GM19463 (cell line): ENCODE measurements at regions not wholly inside any gene's neighbourhood (a gene's known extent, or its start where the extent isn't known, plus 50 kb on each side); places are given as distances from the start of the nearest gene placed in this dataset.

Experiments
- ATAC-seq: cut with Tn5 transposase; IDR thresholded peaks from one replicate; pipeline ENCODE4 v1.9.1; 2021; ENCODE audit warnings: mild to moderate bottlenecking, moderate library complexity; ENCODE audit not compliant: unreplicated experiment

DNA sequence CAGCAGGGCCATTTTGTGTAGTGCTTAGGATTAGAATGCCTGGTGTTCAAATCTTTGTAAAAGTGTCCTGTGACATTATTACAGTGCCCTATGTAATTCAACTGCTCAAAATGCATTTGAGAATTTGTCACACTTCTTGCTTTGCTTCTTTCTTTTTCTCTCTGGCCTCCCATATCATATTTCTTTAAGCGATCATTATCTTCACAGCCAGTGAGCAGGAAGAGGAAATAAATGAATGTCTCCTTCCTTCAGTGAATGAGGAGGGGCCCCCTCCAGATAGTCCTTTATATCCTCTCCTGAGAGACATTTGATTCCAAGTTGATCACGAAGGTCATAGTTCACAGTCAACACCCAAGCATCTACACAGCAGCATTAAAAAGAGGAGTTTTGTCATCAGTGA, 425.1 kb upstream of the NPVF start:
- ATAC-seq = no peak

DNA sequence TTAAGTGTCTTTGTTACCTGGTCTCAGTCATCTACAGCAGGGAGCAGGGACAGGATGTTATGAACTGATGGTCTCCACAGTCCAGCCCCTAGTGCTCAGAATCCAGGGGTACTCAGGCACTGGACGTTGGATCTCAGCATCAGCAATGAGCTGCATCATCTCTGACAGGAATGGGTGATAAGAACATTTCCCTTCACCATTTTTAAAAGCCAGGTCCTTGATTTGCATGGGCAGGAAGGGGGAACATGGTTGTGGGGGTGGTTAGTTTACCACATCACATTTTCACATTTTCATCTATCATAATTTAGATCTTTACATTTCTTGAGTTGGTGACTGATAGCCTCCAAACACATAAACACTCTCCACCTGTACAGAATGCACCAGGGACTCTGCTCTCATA, 427.8 kb upstream of the NPVF start:
- ATAC-seq = no peak

- no peak for ATAC-seq
Observed at GRCh38 chr7:25656581-25657026, 428.3 kb upstream of the NPVF start.

DNA sequence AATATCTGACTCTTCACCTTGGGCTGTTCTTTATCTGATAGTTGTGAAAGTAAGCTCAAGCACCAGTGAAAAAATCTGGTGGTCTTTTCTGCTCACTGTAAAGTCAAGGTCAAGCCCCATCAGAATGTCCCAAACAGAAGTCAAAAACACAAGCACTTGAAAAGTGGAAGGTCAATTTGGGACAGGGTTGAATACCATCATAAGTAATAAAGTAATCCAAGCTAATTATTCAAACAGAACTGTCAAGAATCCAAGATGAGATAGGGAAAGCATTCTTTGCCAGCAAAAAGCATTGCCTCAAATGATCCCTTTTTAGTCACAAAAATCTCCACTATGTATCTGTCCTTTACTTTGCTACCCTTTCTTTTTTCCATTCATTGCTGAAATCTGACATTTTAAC, 430.1 kb upstream of the NPVF start:
- no peak for ATAC-seq

DNA sequence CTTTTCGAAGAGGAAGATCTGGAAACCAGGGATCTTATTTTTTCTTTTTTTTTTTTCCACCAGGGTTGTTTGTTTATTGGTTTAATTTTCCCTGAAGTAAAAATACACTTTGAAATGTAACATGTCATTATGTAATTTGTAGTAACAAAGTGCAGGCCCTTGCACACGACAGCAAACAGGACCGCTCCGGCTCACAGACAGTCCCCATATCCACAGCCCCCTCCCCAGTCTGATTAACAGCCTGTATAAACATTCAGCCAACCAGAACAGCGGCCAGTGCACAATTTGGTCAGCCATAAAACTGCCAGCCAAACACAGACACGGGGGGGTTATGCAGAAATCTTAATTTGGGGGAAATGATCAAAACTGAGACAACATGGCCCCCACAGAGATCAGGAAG, 431.6 kb upstream of the NPVF start:
- ATAC-seq = no peak

DNA sequence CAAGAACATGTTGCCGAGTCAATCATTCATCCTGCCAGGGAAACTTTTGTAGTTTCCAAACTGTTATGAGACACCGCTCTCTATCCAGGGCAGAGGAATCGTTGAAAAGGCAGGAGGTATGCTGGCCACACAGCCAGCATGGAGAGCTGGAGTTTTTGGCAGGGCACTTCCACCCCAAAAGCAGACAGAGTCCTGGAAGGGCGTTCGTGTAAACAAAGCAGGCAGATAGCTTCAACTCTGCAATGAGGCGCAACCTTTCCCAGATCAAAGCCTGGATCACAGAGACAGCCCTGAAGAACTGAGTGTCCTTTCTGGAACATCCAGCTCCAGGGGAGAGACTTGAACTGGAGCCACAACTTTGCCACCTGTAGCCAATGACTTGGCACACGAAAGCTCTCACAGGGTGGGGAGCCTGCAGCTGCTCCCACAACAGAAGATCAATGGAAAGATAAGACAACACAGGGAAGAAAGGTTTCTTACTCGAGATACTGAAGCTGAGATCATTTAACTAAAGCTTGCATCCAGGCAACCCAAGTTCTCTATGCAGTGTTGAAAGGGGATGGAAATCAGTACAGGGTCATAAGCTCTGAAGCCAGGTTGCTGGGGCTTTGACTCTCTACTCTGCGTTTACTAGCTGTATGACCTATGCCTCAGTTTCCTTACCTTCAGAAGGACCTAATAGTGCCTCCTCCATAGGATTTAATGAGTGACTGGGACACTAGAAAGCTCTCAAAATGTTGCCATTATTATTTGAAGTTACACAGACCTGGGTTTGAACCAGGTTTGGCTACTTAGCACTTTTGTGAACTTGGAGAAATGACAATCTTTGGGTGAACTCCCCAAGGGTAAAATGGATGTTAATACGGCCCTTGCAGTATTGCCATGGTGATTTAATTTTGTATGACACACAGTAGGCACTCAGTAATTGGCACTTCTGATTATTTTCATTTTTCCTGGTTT, 434.8 kb upstream of the NPVF start:
- no peak for ATAC-seq

DNA sequence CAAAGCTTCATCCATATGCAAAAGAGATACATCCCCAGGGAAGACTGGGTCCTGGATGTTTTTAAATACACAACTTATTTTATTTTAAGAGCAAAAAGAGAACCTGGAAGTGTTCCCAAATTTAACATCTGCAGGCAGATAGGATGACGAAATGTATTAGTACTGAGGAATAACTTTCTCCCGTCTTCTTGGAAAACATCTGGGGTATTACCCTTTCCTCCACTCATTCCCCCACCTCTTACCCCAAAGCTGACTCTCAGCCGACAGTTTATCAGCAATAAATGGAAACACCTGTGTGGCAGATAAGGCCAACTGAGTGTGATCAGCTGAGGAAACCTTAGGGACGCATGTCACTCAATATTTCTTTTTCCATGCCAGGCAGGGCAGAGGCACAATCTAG, 435.6 kb upstream of the NPVF start:
- ATAC-seq = no peak

GRCh38 chr7:25664593-25664992, 436.3 kb upstream of the NPVF start:
- ATAC-seq = no peak

- ATAC-seq = no peak
Observed at GRCh38 chr7:25665374-25665773, 437.1 kb upstream of the NPVF start.

- ATAC-seq = no peak
Observed at GRCh38 chr7:25665903-25666670, 437.8 kb upstream of the NPVF start.

DNA sequence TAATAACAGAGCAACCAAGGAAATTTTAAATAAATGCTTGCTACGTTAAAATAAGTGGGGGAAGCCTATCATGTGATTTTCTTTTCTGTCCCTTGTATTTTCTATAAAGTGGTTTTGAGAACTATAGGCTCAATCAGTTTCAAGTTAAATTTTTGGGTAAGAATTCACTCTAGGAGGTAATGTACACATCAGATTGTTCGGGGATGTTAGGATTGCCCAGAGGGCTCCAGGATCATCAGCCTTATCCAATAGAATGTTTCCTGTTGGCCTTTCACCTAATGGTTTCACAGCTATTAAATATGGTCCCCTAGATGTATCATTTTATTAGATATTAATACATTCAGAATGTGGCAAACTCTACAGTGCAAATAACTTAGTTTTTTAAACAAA, 438.4 kb upstream of the NPVF start:
- ATAC-seq = no peak

GRCh38 chr7:25669281-25669781, 441.0 kb upstream of the NPVF start:
- ATAC-seq = no peak

DNA sequence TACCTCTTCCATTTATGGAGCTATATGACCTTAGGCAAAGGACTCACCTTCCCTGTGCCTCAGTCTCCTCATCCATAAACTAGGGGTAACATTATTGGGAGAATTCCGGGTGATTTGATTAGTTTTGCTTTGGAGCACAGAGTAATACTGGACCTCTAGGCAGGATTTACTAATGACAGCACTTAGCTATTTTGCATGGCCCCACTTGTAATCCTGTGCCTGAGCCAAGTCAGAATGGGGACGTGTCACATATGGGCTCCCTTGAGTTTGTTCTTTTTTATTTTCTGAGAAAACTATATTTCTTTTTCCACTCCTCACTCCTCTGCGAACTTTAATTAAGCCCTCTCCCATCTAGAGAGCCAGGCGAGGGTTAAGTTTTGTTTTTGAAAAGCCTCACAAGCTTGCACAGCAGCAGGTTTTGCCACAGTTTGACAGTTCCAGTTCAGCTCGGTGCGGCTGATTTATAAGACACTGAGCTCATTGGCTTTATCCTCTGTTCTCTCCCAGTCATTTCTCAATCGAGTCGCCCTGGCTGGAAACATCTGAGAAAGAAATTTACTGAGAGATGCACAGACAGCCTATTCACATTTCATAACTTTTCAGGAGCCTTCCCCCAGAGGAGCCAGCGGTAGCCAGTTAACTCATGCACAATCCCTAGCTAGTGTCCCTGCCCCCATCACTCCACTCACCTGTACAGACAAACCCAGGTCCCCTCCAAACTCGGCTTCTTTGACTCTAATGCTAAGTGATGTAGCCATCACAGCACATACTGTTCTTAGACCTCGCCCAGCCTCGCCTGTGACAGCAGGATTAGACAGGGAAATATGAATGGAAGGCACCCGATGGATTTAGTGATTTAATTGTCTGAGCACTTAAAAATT, 441.9 kb upstream of the NPVF start:
- no peak for ATAC-seq

DNA sequence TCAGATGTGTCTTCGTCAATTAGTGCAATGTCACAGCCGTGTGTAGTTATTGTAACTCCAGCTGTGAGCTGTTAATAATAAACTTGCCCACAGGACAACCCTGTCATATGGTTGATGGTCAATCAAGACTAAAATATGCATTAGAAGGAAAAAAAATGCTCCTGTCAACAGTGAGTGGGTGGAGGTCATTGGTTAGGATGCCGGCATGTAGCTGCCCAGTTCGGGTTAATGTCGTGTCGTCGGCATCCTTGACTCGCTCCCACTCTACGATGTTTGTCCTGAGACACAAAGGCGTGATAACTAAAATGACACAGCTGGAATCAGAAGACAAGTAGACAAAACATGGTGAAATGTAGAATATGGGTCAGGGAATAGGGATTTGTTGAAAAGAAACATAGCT, 442.8 kb upstream of the NPVF start:
- no peak for ATAC-seq

DNA sequence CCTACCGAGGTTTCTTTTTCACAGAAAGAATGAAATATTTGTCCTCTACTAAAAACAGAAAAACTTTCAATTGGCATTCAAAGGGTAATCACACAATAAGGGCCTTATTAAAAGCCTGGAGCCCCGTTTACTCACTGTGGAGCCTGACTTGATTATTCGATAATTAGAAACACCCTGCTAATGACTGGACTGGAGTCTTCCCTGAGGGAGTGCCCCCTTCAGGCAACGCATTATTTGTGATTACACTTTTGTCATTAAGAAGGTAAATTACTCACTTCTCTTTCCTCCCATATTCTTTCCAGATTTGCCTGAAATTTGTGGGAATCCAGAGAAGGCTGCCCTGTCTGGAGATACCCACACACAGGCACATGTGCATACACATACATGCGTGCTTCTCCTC, 444.2 kb upstream of the NPVF start:
- no peak for ATAC-seq

- ATAC-seq = no peak
Observed at GRCh38 chr7:25675789-25676474, 447.6 kb upstream of the NPVF start.

- ATAC-seq = no peak
Observed at GRCh38 chr7:25677595-25677994, 449.3 kb upstream of the NPVF start.

- ATAC-seq = no peak
Observed at GRCh38 chr7:25678215-25678614, 449.9 kb upstream of the NPVF start.

DNA sequence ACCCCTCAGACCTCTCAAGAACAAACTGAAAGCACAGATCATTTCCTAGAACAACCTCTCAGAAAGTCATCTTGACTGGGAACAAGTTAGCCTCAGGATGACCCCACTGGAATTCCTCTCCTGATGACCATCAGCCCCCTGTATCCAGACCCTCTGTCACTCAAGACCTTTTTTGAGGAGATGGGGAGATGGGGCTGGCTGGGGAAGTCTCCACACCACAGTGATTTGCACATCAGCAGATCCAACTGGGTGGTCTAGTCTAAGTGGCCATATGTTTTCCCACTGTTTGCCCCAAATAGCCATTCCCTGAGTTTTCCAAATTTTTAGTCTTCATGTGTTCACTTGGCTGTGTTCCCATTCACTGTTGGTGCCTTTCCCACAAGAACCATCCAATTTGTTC, 452.4 kb upstream of the NPVF start:
- no peak for ATAC-seq

DNA sequence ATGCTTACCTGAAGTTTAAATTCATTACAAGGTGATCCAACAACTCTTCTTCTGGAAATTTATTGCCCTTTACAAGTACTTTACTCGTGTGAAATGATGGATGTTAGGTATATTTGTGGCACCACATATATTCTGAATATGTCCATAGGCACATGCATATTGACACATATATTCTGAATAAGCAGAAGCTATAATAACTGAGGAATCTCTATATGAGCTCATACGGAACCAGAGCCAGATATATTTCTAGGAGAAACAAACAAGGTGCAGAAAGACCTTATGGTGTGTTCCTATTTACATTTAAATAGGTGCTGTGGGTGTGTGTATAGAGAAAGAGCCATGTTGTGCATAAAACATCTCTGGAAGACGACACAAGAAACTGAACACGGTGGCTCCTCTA, 456.1 kb upstream of the NPVF start:
- no peak for ATAC-seq
